ENCODE measurements at regions not wholly inside any gene's neighbourhood (a gene's known extent, or its start where the extent isn't known, plus 50 kb on each side); places are given as distances from the start of the nearest gene placed in this dataset.
"Not testable (repeated sequence)": the region's sequence is repeated elsewhere in the genome, so short reads cannot be mapped to it uniquely, and the experiment has no call there.

GRCh38 chr4:52377563-52377962 is 281.5 kb downstream of the USP46 start:
- H3K9ac ChIP-seq (ENCODE audit: insufficient read length, low read depth): no peak overlapping the region
- no peaks in the 10 kb centered on the region for H3K4me1 ChIP-seq (ENCODE audit: insufficient read depth, insufficient read length)
- no peaks in the 10 kb centered on the region for H3K36me3 ChIP-seq (ENCODE audit: insufficient read depth, insufficient read length, low read length)
- no peak overlapping the region for H3K4me3 ChIP-seq (ENCODE audit: insufficient read length, low read depth)
- no peaks in the 10 kb centered on the region for H3K9me3 ChIP-seq (ENCODE audit: insufficient read depth, low read length)
- DNase-seq (ENCODE audit: low read depth, low spot score): no peak
- TF ChIP-seq SUZ12 (IDR thresholded peaks at IDR 0.05; ENCODE audit: extremely low read depth, insufficient read depth, insufficient read length) (no peak), YY1 (IDR thresholded peaks at IDR 0.05; ENCODE audit: insufficient read depth, insufficient read length) (no peak), ZNF274 (IDR thresholded peaks at IDR 0.05; ENCODE audit: low read depth, low read length) (no peak)
- H3K27me3 ChIP-seq (ENCODE audit: insufficient read depth, insufficient read length): no peaks in the 10 kb centered on the region

- Histone ChIP-seq H3K4me3 (ENCODE audit: insufficient read length, low read depth) (no peak overlapping the region), H3K36me3 (ENCODE audit: insufficient read depth, insufficient read length, low read length) (no peaks in the 10 kb centered on the region), H3K9me3 (ENCODE audit: insufficient read depth, low read length) (no peaks in the 10 kb centered on the region), H3K27me3 (ENCODE audit: insufficient read depth, insufficient read length) (no peaks in the 10 kb centered on the region), H3K4me1 (ENCODE audit: insufficient read depth, insufficient read length) (no peaks in the 10 kb centered on the region), H3K9ac (ENCODE audit: insufficient read length, low read depth) (no peak overlapping the region)
- DNase-seq (ENCODE audit: low read depth, low spot score): no peak
- TF ChIP-seq YY1 (IDR thresholded peaks at IDR 0.05; ENCODE audit: insufficient read depth, insufficient read length): no peak
- no peak for TF ChIP-seq ZNF274 (IDR thresholded peaks at IDR 0.05; ENCODE audit: low read depth, low read length)
- no peak for TF ChIP-seq SUZ12 (IDR thresholded peaks at IDR 0.05; ENCODE audit: extremely low read depth, insufficient read depth, insufficient read length)
Measured at GRCh38 chr4:52407545-52407944, 251.6 kb downstream of the USP46 start.

- no peaks in the 10 kb centered on the region for H3K9me3 ChIP-seq (ENCODE audit: insufficient read depth, low read length)
- no peaks in the 10 kb centered on the region for H3K36me3 ChIP-seq (ENCODE audit: insufficient read depth, insufficient read length, low read length)
- H3K4me3 ChIP-seq (ENCODE audit: insufficient read length, low read depth): no peak overlapping the region
- DNase-seq (ENCODE audit: low read depth, low spot score): no peak
- no peaks in the 10 kb centered on the region for H3K4me1 ChIP-seq (ENCODE audit: insufficient read depth, insufficient read length)
- TF ChIP-seq YY1 (IDR thresholded peaks at IDR 0.05; ENCODE audit: insufficient read depth, insufficient read length) (no peak), ZNF274 (IDR thresholded peaks at IDR 0.05; ENCODE audit: low read depth, low read length) (no peak), SUZ12 (IDR thresholded peaks at IDR 0.05; ENCODE audit: extremely low read depth, insufficient read depth, insufficient read length) (no peak)
- no peaks in the 10 kb centered on the region for H3K27me3 ChIP-seq (ENCODE audit: insufficient read depth, insufficient read length)
- H3K9ac ChIP-seq (ENCODE audit: insufficient read length, low read depth): no peak overlapping the region
Measured at GRCh38 chr4:52408032-52408431, 251.1 kb downstream of the USP46 start.

- H3K9me3 ChIP-seq (ENCODE audit: insufficient read depth, low read length): no peaks in the 10 kb centered on the region
- no peak for DNase-seq (ENCODE audit: low read depth, low spot score)
- TF ChIP-seq ZNF274 (IDR thresholded peaks at IDR 0.05; ENCODE audit: low read depth, low read length) (no peak), SUZ12 (IDR thresholded peaks at IDR 0.05; ENCODE audit: extremely low read depth, insufficient read depth, insufficient read length) (no peak), YY1 (IDR thresholded peaks at IDR 0.05; ENCODE audit: insufficient read depth, insufficient read length) (no peak)
- no peak overlapping the region for H3K9ac ChIP-seq (ENCODE audit: insufficient read length, low read depth)
- H3K27me3 ChIP-seq (ENCODE audit: insufficient read depth, insufficient read length): no peaks in the 10 kb centered on the region
- no peaks in the 10 kb centered on the region for H3K4me1 ChIP-seq (ENCODE audit: insufficient read depth, insufficient read length)
- no peak overlapping the region for H3K4me3 ChIP-seq (ENCODE audit: insufficient read length, low read depth)
- no peaks in the 10 kb centered on the region for H3K36me3 ChIP-seq (ENCODE audit: insufficient read depth, insufficient read length, low read length)
Measured at GRCh38 chr4:52408471-52408870, 250.6 kb downstream of the USP46 start.

- H3K4me1 ChIP-seq (ENCODE audit: insufficient read depth, insufficient read length); H3K9me3 ChIP-seq (ENCODE audit: insufficient read depth, low read length); H3K9ac ChIP-seq (ENCODE audit: insufficient read length, low read depth); H3K36me3 ChIP-seq (ENCODE audit: insufficient read depth, insufficient read length, low read length); H3K27me3 ChIP-seq (ENCODE audit: insufficient read depth, insufficient read length); H3K4me3 ChIP-seq (ENCODE audit: insufficient read length, low read depth); DNase-seq (ENCODE audit: low read depth, low spot score): not testable (repeated sequence)
Measured at GRCh38 chr4:52409766-52410165, 249.3 kb downstream of the USP46 start.

- no peak overlapping the region for H3K4me3 ChIP-seq (ENCODE audit: insufficient read length, low read depth)
- no peak overlapping the region for H3K9ac ChIP-seq (ENCODE audit: insufficient read length, low read depth)
- H3K4me1 ChIP-seq (ENCODE audit: insufficient read depth, insufficient read length): no peaks in the 10 kb centered on the region
- no peak for DNase-seq (ENCODE audit: low read depth, low spot score)
- no peak for TF ChIP-seq YY1 (IDR thresholded peaks at IDR 0.05; ENCODE audit: insufficient read depth, insufficient read length)
- no peak for TF ChIP-seq ZNF274 (IDR thresholded peaks at IDR 0.05; ENCODE audit: low read depth, low read length)
- TF ChIP-seq SUZ12 (IDR thresholded peaks at IDR 0.05; ENCODE audit: extremely low read depth, insufficient read depth, insufficient read length): no peak
- H3K36me3 ChIP-seq (ENCODE audit: insufficient read depth, insufficient read length, low read length): no peaks in the 10 kb centered on the region
- H3K9me3 ChIP-seq (ENCODE audit: insufficient read depth, low read length): no peaks in the 10 kb centered on the region
- no peaks in the 10 kb centered on the region for H3K27me3 ChIP-seq (ENCODE audit: insufficient read depth, insufficient read length)
Measured at GRCh38 chr4:52410971-52411370, 248.1 kb downstream of the USP46 start.

- Histone ChIP-seq H3K27me3 (ENCODE audit: insufficient read depth, insufficient read length) (no peaks in the 10 kb centered on the region), H3K4me1 (ENCODE audit: insufficient read depth, insufficient read length) (no peaks in the 10 kb centered on the region), H3K36me3 (ENCODE audit: insufficient read depth, insufficient read length, low read length) (no peaks in the 10 kb centered on the region)
Measured at GRCh38 chr4:52420330-52420729, 238.8 kb downstream of the USP46 start.

GRCh38 chr4:52421811-52422213 is 237.3 kb downstream of the USP46 start:
- H3K4me3 ChIP-seq (ENCODE audit: insufficient read length, low read depth): no peak overlapping the region
- H3K27me3 ChIP-seq (ENCODE audit: insufficient read depth, insufficient read length): no peaks in the 10 kb centered on the region
- no peaks in the 10 kb centered on the region for H3K36me3 ChIP-seq (ENCODE audit: insufficient read depth, insufficient read length, low read length)
- no peak for TF ChIP-seq YY1 (IDR thresholded peaks at IDR 0.05; ENCODE audit: insufficient read depth, insufficient read length)
- TF ChIP-seq ZNF274 (IDR thresholded peaks at IDR 0.05; ENCODE audit: low read depth, low read length): no peak
- no peak for TF ChIP-seq SUZ12 (IDR thresholded peaks at IDR 0.05; ENCODE audit: extremely low read depth, insufficient read depth, insufficient read length)
- no peaks in the 10 kb centered on the region for H3K9me3 ChIP-seq (ENCODE audit: insufficient read depth, low read length)
- no peaks in the 10 kb centered on the region for H3K4me1 ChIP-seq (ENCODE audit: insufficient read depth, insufficient read length)
- DNase-seq (ENCODE audit: low read depth, low spot score): no peak
- no peak overlapping the region for H3K9ac ChIP-seq (ENCODE audit: insufficient read length, low read depth)

More at GRCh38 chr4:52420330-52420729, 238.8 kb downstream of the USP46 start:
- DNase-seq (ENCODE audit: low read depth, low spot score): no peak
- TF ChIP-seq SUZ12 (IDR thresholded peaks at IDR 0.05; ENCODE audit: extremely low read depth, insufficient read depth, insufficient read length) (no peak), YY1 (IDR thresholded peaks at IDR 0.05; ENCODE audit: insufficient read depth, insufficient read length) (no peak), ZNF274 (IDR thresholded peaks at IDR 0.05; ENCODE audit: low read depth, low read length) (no peak)
- H3K9me3 ChIP-seq (ENCODE audit: insufficient read depth, low read length): no peaks in the 10 kb centered on the region
- H3K9ac ChIP-seq (ENCODE audit: insufficient read length, low read depth): no peak overlapping the region
- no peak overlapping the region for H3K4me3 ChIP-seq (ENCODE audit: insufficient read length, low read depth)
